Liver (tissue), 3 donors: ENCODE measurements at regions not wholly inside any gene's neighbourhood (a gene's known extent, or its start where the extent isn't known, plus 50 kb on each side); places are given as distances from the start of the nearest gene placed in this dataset.

Experiments
- ATF3 ChIP-seq: IDR thresholded peaks from 2 replicates; pipeline ENCODE4 v1.6.1; 2016; ENCODE audit warnings: antibody characterized with exemption
- CTCF ChIP-seq: fragments of 150-350 bp; IDR thresholded peaks from 2 replicates; pipeline ENCODE4 v1.5.1; 2017; ENCODE audit warnings: improper control_type of control experiment, low read depth, low read length; ENCODE audit not compliant: missing input control
- EGR1 ChIP-seq, 2 donors: IDR thresholded peaks; 2 replicates each; pipeline ENCODE4 v1.6.1; 2016 to 2018; ENCODE audit warnings: antibody characterized with exemption in 2 of 2, low read depth in 2 of 2
- FOXA2 ChIP-seq: IDR thresholded peaks from 2 replicates; pipeline ENCODE4 v1.6.1; 2016; ENCODE audit warnings: antibody characterized with exemption
- JUND ChIP-seq, 2 donors: IDR thresholded peaks; 2 replicates each; pipeline ENCODE4 v1.6.1; 2016; ENCODE audit warnings: antibody characterized with exemption in 2 of 2
- MAX ChIP-seq: IDR thresholded peaks from 2 replicates; pipeline ENCODE4 v1.6.1; 2016; ENCODE audit warnings: antibody characterized with exemption
- RAD21 ChIP-seq, 2 donors: IDR thresholded peaks; 2 replicates each; pipeline ENCODE4 v1.6.1; 2016; ENCODE audit warnings: antibody characterized with exemption in 2 of 2, mild to moderate bottlenecking in 2 of 2
- REST ChIP-seq: IDR thresholded peaks from 2 replicates; pipeline ENCODE4 v1.6.1; 2016; ENCODE audit warnings: antibody characterized with exemption, mild to moderate bottlenecking
- RXRA ChIP-seq, 2 donors: IDR thresholded peaks; 2 replicates each; pipeline ENCODE4 v1.6.1; 2017 to 2018; ENCODE audit warnings: antibody characterized with exemption in 2 of 2, mild to moderate bottlenecking in 1 of 2
- SP1 ChIP-seq: IDR thresholded peaks from 2 replicates; pipeline ENCODE4 v1.6.1; 2018; ENCODE audit warnings: antibody characterized with exemption, mild to moderate bottlenecking
- TAF1 ChIP-seq: conservative IDR thresholded peaks from 2 replicates; pipeline ENCODE4 v1.6.1; 2016; ENCODE audit warnings: antibody characterized with exemption, mild to moderate bottlenecking
- YY1 ChIP-seq: IDR thresholded peaks from 2 replicates; pipeline ENCODE4 v1.6.1; 2016; ENCODE audit warnings: antibody characterized with exemption, mild to moderate bottlenecking
- ZBTB33 ChIP-seq: IDR thresholded peaks from 2 replicates; pipeline ENCODE4 v1.6.1; 2016; ENCODE audit warnings: antibody characterized with exemption
- donor health status: healthy.
- donor health status: healthy.

- TF ChIP-seq JUND (IDR thresholded peaks at IDR 0.05) = no peak
- TF ChIP-seq CTCF = no peak
- no peak for TF ChIP-seq YY1
- TF ChIP-seq EGR1 (IDR thresholded peaks at IDR 0.05; ENCODE audit: low read depth in 2 of 2) = no peak
- TF ChIP-seq ZBTB33 = no peak
- no peak for TF ChIP-seq MAX
- TF ChIP-seq TAF1 = no peak
- no peak for TF ChIP-seq ATF3
- no peak for TF ChIP-seq RAD21 (IDR thresholded peaks at IDR 0.05)
- TF ChIP-seq SP1 = no peak
- no peak for TF ChIP-seq RXRA (IDR thresholded peaks at IDR 0.05)
- no peak for TF ChIP-seq REST
- no peak for TF ChIP-seq FOXA2
Measured at GRCh38 chr2:30349691-30350090, 97.4 kb upstream of the LCLAT1 start.
